Stimulated activated CD4-positive, alpha-beta T cell treated with anti-CD3 and anti-CD28 coated beads, Interleukin-1b, Interleukin-23, amount 100 ng/mL, for 24 hours (primary cell): ENCODE measurements at regions not wholly inside any gene's neighbourhood (a gene's known extent, or its start where the extent isn't known, plus 50 kb on each side); places are given as distances from the start of the nearest gene placed in this dataset.

Source experiments
- DNase-seq, 4 experiments: peaks; one replicate each; pipeline ENCODE4 v3.0.0-alpha.2; 2020; ENCODE audit warnings: low read depth in 4 of 4, low spot score in 1 of 4

DNA sequence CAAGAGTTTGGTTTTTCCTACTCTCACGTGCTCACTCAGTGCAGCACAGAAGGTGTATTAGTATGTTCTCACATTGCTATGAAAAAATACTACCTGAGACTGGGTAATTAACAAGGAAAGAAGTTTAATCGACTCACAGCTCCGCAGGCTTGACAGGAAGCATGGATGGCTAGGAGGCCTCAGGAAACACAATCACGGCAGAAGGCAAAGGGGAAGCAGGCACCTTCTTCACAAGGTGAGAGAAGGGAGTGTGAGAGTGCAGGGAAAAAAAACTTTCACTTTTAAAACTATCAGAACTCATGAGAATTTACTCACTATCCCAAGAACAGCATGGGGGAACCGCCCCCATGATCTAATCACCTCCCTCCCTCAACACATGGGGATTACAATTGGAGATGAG, 185.8 kb upstream of the TMPO start:
- no peak for DNase-seq

DNA sequence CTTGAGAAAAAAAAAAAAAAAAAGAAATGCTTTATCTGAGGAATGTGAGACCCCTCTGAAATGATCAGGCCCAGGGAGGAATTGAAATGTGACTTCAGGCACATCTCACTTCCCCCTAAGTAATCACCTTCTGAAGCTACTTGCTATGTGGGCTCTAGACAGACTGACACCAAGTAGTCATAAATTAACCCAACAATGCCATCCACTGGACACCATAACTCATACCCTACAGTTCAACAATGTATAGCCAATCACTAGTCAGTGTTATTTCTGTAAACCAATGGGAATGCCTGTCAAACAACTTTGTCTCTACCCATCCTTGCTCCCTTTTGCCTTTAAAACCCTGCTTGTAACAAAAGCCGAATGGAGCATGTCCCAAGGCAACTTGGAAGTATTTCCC, 182.7 kb upstream of the TMPO start:
- no peak for DNase-seq

DNA sequence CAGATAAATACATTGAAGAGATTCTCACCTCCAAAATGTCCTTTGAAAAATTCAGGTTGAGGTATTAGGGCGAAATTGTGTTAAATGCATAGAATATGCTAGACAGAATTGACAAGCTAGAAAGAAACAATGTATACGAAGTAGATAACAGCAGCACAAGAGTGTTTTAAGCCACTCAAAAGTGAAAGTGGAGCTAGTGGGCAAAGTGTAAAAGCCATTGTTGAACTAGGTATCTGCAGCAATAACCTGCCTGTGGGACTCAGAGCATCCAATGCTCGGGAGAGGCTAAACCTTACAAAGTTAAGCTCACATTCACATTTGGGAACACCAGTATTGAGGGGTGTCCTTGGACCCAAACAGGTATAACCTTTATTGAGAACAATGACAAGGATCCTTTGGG, 180.6 kb upstream of the TMPO start:
- DNase-seq = no peak

DNA sequence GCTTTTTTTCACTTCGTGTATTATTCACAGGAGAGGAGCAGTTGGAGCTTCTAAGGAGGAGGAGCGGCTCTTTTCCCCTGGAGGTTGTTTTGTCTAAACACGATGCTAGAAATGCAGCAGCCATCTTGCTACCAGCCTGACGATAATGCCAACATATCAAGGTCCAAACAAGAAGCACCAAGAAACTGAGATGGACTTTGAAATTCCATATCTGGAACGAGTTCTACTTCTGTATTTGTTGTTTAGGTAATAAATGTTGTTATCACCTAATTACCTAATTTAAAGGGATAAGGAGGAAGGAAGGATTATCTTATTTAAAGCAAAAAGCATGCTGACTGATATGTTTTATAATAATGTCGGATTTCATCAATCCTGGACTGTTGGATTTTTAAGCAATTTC, 174.4 kb upstream of the TMPO start:
- no peak for DNase-seq

DNA sequence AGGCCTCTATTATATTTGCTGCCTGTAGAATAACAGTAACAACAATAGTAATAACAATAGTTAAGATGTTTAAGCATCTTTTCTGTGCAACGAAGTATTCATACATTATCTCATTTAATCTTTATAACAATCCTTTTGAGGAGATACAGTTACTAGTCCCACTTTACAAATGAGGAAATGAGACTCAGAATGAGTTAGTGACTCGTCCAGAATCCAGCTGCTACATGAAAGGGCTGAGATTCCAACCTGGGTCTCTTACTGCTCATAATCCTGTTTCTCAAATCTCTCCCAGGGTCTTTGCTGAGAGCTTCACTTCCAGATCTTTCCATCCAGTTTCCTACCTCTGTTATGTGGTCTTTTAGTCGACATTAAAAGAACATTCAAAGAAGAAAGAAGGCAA, 173.7 kb upstream of the TMPO start:
- no peak for DNase-seq

DNA sequence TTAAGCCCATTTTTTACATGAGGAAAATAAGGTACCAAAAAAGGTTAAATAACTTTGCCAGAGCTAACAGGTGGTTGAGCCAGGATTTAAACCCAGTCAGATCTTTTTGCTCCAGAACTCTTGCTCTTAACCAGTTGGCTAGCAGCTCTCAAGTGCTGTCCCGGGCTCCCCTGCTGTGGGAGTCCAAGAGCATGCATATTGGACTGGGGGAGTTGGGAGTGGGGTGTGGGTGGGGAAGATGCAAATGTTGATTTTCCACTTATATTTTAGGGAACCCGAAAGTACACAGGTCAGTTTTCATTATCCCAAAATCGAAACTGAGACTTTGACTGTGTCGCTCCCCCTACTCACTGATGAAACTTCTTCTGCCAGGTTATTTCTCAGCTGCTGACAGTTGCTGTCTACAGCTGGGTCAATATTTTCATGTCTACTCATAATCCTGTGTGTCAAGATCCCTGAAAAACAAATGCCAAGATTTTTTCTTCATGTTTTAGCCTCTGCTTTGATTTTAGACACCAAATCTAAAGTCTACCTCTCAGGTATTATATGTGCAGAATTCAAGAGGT, 172.3 kb upstream of the TMPO start:
- no peak for DNase-seq

DNA sequence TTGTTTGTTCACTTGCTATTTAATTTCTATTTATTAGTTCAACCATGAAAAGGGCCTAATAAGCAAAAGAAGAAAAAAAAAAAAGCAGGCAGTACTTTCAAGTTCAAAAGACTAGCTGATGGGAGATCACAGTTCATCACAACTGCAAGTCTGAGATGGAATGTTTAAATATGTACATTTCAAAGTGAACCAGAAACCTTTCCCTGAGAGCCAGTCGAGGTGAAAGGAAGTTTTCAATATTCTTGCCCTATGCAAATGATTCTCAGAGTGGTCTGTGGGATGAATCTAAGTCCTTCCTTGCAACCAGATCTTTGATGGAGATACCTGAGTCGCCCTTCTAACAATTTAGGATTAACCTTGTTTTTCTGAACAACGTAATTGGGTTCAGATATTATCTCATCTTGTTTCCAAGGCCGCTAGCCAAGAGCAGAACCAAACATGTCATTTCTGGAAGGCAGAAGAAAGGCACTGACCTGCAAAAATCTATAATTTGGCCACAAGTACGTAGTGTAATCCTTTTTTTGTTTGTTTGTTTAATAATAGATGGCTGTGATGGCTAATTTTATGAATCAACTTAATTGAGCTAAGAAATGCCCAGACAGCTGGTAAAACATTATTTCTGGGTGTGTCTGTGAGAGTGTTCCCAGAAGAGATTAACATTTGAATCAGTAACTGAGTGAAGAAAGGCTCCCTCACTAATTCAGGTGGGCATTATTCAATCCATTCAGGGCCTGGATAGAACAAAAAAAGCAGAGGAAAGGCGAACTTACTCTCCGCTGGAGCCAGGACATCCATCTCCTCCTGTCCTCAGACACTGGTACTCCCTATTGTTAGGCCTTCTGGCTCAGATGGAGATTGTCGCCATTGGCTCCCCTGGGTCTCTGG, 171.1 kb upstream of the TMPO start:
- no peak for DNase-seq

DNA sequence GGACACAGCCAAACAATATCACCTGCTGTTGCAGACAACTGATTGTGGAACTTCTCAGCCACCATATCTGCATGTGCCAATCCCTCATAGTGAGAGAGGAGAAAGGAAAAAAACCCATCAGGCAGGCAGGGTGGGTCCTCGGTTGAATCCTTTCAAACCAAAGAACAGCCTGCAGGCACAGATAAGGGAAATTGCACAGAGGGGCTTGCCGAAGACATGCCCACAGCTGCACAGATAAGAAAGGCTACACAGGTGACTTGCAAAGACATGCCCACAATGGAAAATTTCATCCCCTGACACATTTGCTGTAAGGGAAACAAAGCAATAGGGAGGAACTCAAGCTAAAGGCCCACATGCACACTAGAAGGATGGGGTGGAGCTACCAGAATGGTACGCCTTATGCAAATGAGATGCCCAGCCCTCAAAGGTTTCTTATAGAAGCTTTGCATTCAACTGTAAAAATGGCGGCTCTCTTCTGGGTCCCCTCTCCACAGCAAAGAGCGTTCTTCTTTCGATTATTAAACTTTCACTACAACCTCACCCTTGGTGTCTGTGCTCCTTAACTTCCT, 170.0 kb upstream of the TMPO start:
- DNase-seq = no peak

DNA sequence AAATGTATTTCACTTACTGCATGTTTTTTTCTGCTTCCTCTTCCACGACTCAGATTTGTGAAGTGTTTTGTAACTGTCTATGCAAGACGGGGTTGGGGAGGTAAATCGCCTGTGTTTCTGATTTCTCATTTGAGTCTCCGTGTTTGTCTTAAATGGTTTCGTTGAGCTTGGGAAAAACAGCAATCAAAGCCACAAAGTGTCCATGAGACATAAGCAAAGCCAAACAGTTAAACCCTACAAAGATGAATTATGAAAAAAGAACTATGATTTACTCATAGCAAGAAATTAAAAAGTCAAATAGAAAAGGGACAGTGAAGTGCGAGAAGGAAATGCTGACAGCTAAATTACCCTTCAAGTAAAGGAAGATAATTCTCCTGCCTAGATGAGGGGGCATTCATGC, 164.3 kb upstream of the TMPO start:
- DNase-seq = no peak

DNA sequence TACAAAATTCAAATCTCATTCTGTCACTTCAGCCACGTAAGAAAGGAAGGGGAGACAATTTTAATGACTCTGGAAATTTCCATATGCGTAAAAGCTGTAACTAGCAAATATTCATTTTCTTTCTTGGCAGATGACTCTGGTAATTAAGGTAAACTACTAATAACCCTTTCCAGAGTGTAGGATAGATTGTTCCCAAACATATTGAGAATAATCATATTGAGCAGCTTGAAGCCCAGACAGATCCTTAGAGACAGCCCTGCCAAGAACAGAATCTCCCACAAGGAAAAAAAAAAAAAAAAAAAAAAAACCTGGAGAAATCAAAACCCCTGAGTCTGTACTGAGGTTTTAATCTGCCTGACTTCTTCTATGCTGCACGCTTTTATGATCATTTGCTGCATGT, 163.6 kb upstream of the TMPO start:
- no peak for DNase-seq

DNA sequence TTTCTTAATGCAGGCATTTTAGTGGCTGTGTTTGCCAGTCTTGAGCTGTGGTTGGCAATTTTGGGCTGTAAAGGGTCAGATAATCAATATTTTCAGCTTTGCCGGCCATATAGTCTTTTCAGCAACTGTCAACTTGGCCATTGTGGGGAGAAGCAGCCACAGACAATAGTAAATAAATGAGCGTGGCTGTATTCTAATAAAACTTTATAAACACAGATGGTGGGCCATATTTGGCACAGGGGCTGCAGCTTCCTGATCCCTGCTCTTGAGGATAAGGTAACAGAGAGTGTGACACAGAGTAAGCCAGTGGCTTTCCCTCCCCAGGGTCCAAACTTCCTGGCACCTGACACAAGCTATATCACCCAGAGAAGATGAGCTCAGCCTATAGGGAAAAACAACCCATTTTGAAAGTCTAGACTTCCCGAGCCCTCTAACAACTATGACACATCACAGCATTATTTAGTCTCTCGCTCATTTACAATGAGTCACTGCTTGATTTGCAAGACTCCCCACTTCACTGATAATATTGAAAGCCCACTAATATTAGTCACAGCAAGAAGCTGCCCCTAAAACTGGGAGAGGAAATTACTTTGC, 163.1 kb upstream of the TMPO start:
- DNase-seq = peak in 1 of 4 experiments; percentile 5

DNA sequence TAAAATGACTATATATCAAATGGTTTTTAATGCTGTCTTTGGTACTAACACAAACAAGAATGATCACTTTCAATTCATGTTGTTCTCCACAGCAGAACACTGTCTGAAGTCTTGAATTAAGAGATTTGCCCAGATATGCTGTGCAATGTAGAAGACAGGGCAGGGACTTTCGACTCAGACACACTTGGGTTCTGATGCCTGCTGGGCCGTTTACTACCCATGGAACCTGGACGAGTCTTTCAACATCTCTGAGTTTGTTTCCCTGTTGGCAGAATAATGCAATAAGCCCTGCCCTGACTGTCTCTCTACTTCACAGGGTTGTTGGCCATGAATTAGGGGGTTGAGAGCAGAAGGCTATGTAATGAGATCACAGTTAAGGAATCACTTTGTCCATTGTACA, 162.6 kb upstream of the TMPO start:
- DNase-seq = no peak

DNA sequence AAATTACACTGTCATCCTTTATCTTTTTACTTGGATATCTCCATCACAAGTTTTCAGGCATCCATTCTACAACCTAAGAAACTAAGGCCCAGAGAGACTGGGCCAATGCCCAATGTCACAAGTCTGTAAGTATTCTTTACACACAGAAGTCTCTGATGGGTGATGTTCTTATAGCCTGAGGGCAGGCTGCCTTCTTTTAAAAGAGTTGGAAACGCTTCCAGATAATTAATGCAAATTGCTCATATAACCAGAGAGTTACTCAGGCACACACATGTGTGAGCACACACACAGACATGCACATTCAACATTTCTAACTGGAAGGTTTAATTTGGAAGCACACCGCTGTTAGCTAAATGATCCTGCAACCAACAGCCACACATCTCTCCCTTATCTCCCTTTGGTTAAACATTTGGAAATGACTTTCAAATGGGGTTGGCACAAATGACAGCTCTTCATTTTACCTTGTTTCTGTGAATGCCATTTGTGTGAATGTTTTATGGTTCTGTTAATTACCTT, 160.8 kb upstream of the TMPO start:
- DNase-seq = no peak

DNA sequence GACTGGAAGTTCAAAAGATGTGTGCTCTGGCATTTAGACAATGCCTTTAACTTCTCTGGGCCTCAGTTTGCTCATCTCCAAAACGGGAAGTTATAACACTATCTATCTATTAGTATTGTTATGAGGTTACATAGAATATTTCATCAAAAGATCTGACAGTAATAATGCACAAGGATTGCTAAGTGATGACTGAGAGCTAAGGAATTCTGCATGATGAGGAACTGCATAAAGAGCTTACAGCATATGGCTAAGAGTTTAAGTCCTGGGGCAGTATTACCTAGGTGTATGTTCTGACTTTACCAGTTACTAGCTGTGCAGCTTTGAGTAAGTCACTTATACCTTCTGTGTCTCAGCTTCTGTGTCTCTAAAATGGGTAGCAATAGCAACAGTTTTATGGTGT, 160.1 kb upstream of the TMPO start:
- no peak for DNase-seq

DNA sequence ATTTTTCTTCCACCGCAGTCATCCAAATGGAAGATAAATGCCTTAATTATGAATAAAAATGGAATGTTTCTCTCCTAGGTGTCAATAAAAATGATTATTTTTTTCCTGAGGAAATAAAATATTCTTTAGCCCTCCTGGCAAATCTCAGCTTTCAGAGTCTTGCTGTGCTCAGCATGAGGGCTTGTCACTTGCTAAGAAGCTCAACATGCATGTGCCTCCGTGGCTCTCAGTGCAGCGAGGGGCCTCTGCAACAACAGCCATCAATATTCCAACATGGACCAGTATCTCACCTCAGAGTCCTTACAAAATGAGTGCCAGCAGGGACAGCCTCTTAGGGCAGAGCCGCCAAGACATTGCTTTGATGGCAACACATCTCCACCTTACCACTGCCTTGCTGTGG, 159.5 kb upstream of the TMPO start:
- DNase-seq = no peak

DNA sequence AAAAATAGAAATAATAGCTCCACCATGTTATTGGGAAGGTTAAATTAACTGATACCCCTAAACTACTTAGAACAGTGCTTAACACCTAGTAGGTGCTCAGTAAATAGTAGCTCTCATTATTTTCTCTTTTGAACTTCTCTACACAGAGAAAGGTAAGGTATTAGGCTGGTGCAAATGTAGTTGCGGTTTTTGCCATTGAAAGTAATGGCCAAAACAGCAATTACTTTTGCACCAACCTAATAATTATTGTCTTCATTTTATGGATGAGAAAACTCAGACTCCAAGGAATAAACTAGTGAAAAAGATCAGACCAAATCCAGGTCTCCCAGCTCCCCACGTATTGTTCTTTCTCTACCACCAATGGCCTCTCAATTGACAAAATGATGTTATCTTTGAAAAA, 157.2 kb upstream of the TMPO start:
- DNase-seq = no peak

DNA sequence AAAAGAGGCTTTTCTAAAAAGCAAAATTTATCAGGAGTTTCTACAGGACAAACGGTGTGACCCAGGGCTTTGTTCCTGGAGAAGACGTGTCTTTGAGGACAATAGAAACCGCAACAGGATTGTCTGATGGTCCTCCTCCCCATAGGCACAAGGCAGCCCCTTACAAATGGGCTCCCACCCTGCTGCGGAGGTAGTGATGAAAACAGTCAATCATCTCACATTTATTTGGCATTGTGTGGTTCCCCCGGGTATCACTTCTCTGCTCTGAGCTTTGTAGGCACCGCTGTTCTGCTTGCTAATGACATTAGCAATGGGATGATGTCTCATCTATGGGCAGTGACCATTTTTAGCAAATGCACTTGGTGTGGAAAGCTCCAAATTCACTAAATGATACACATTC, 155.5 kb upstream of the TMPO start:
- no peak for DNase-seq

DNA sequence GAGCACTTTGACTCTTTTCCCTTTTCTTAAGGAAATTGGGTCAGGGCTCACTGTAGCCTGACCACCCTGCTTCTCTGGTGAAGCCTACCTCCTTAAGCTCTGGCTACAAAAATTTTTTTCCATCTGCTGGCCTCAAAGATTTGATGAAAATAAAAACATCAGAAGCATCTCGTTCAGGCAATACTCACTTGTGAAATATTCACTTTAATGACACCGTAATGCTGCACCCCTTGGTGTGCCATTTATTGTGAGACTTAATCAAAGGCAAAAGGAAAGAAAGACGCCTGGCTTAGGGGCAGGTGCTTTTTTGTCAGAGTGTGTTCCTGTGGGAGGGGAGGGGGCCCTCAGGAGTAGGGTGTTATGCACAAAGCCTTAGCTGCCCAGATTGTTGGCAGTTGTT, 155.0 kb upstream of the TMPO start:
- DNase-seq = no peak

DNA sequence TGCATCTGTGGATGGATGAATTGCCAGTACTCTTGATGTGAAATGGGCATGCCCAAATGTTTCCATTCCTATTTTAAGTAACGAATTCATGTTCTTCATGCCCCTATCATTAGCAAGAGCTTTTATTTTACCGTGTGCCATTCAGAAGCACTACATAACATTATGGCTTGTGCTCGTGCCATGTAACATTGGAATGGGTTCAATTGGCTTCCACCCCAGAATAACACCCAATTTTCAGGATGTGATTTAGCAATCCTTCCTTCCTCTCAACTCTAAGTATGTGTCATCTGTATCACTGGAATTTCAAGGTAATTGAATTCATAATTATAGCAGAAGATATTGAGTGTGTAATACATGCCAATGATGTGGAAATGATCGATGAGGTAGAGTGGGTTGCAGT, 145.8 kb upstream of the TMPO start:
- no peak for DNase-seq

DNA sequence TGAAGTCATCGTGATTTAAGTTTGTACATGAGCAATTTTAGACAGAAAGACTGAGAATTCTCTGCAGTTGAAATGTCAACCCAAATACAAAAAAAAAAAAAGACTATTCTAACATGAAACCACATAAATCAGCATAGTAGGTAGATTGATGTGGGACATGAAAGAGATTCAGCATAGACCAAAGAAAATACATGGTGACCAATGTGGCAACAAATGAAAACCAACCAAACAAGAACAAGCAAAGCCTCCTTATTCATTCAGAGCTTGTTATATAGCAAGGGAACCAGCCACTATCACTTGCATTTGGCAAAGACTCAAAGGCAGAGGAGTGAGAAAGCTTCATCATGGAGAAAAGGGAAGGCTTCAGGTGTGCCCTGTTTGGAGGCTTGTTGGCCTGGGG, 144.4 kb upstream of the TMPO start:
- no peak for DNase-seq

DNA sequence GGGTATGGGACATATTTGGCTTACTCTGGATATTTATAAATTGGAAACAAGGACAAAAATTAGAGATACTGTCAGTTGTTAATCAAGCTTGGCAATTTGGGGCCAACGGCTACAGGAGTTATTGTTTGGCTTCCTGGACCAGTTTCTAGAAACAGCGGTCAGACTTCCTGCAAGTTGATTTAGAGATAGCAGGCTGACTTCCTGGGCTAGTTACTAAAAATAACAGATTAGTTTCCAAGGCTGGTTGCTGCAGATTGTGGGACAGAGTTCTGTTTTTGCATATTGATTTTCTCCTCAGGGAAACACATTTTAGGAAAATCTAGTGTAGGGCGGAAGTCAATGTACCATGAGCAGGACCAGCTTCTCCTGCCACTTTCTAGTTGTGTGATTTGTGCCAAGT, 144.0 kb upstream of the TMPO start:
- no peak for DNase-seq

DNA sequence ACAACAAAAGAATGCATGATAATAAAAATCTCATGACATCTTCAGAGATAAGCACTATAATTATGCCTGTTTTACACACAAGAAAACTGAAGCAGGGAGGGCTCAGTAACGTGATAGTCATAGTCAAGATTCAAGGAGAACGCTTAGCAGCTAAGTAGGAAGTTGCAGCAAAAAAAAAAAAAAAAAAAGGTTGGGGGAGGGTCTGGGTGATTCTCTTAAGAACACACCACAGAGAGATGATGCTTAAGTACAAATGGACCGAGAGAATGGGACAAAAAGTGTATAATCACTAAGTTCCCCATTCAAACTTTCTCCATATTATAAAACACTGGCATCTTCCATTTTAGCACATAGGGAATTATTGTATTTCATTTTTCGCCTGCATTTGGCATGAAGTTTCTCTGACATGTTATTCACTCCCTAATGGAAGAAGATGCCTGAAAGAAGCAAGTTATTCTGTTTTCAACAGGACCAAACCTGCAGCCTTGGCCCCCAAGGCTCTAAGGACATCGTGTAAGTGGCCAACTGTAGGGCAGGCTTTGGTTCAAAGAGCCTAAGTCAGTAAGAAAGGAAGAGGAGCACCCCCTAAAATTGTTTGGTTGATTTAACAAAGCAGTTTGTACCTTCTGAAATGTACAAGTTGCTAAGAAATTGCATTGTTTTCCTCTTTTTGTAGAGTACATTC, 142.9 kb upstream of the TMPO start:
- no peak for DNase-seq
